GM18907 (cell line): ENCODE measurements at regions not wholly inside any gene's neighbourhood (a gene's known extent, or its start where the extent isn't known, plus 50 kb on each side); places are given as distances from the start of the nearest gene placed in this dataset.

Experiments
- ATAC-seq: cut with Tn5 transposase; IDR thresholded peaks from one replicate; pipeline ENCODE4 v1.9.1; 2021; ENCODE audit warnings: mild to moderate bottlenecking, moderate library complexity; ENCODE audit not compliant: unreplicated experiment

DNA sequence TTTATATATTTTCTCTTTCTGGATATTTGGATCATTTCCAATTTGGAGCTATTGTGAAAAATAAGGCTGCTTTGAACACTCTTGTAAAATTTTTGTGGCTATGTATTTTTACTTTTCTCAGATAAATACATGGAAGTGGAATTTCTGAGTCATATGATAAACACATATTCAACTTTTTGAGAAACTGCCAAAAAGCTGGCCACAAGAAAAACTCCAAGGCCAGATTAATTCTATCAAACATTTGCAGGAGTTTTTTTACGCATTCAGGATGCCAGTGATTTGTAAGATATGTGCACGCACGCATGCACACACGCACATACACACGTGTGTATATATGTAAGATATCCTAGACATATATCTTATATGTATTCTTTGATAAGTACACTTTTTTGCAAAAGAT is 477.5 kb upstream of the SPHKAP start:
- no peak for ATAC-seq

DNA sequence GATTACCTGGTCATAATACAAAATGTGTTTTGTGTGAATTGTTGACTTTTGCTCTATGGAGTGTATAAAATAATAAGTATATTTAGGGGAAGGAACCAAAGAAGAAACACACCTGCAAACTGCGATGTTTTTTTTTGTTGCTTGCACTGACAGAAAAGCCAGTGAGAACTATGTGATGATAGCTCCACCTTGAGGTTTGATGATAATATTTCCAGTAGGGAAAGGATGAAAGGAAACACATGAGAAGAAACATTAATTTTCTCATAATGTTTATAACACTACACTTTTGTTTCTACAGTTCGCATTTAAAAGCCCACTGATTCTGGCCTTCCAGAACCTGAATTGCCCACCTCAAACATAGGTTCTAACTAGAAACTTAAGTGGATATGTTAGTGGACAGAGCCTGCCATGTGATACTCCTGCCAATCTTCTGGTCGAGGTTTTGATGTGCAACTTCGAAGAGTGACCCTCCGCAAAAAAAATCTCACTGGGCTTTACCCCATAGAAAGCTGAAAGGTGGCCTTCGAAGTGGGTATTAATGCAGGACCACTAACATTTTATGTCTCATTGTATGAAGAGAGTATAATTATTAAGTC is 476.4 kb upstream of the SPHKAP start:
- ATAC-seq = peak; percentile 61

DNA sequence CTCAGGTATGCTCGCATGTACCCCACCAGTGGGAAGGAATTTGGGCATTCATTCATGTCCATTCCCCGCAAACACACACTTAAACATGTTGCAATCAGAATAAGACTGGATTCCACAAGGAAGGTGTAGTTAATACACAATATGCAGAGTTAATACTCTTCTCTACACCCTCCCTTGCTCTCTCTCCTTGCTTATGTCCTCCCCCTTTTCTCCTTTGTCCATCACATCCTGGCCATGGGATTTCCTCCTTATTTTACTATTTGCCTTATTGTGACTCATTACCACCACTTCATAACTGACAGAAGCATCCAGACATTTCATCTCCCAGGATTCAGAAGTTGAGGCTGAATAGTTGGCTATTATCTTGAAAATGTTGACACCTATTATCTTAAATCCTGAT is 473.8 kb upstream of the SPHKAP start:
- no peak for ATAC-seq

DNA sequence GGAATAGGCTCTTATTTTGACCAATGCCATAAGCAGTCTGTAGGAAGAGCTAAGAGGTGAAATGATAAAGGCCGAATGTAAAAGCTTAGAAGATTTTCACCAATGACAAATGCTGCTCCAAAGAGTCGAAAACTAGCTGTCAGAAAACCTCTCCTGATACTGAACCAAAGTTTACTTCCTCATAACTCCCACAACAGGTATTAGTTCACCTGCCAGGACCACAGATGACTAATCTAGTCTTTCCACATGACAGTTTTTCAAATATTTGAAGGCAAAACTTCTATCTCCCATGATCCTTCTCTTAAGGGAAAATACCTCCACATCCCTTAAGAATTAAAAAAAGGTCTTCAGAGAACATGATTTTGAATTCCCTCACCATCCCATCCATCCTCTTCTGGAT is 473.2 kb upstream of the SPHKAP start:
- no peak for ATAC-seq

DNA sequence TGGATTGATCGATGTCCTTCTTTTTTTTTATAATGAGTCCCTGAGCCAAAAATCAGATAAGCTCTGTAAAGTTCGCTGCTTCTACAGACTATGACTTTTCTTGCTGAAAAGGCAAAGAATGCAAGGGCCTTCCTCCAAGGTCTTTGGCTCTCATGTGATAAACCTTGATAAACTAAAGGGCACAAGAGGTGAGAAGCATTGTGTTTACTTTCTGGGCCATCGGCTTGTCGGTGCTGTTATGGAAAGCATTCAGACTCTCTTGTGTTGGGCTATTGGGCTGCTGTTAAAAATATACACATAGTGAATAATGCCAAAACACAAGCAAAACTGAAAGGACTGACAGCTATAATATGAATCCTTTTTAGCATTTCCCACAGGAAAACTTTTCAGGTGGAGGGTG is 472.4 kb upstream of the SPHKAP start:
- ATAC-seq = no peak

DNA sequence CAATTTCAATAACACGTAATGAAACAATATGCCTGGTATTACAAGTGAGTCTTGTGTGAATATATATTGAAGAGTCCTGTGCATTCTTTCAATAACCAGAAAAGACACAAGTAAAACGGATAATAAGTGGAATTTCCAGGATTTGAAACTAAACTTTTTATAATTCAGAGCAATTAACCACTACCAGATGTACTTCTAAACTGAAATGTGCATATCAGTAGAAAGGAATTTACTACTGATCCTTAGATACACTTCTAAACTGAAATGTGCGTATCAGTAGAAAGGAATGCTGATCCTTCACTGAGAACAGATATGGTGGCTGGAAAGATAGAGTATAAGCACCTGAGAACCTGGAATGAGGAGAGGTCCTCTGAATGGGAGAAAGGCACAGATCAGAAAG is 470.9 kb upstream of the SPHKAP start:
- no peak for ATAC-seq

DNA sequence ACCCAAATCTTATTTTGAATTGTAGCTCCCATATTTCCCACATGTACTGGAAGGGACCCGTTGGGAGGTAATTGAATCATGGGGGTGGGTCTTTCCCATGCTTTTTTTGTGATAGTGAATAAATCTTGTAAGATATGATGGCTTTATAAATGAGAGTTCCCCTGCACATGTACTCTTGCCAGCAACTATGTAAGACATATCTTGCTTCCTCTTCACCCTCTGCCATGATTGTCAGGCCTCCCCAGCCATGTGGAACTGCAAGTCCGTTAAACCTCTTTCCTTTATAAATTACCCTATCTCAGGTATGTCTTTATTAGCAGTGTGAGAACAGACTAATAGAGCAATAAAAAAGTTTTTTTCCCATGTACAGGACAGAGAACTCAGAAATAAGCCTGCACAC is 468.4 kb upstream of the SPHKAP start:
- no peak for ATAC-seq

DNA sequence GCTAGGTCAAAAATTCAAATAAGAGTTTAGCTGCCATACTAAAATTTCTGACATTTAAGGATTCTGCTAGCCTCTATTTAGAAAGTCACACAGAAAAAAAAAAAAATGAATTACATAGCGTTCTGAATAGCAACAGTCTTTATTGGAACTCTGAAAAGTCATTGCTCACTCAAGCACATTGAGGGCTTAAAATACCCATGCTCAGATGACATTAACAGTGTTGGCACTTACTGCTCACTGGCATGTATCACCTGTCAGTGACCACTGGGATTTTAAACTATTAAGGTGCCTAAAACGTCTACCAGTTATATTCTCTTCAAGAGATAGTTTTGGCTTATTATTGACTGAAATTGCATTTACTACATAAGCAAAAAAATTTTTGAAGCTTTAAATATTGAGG is 468.0 kb upstream of the SPHKAP start:
- ATAC-seq = no peak

DNA sequence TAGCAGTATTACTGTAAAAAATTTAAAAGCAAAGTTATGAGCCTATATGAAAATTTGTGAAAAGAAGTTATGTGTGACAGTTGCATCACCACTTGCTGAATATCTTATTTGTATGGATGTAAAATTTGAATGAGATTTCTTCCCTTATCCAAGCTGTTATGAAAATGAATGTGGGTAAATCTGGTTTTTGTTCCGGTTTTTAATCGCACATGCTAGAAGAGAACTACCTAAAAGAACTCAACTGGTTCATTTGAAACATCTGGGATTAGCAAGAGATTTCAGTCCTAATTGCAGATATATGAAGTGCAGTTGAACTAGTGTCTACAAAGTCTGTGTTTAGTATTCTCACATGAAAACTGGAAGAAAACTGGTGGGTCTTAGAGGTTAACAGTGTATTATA is 467.1 kb upstream of the SPHKAP start:
- ATAC-seq = no peak

DNA sequence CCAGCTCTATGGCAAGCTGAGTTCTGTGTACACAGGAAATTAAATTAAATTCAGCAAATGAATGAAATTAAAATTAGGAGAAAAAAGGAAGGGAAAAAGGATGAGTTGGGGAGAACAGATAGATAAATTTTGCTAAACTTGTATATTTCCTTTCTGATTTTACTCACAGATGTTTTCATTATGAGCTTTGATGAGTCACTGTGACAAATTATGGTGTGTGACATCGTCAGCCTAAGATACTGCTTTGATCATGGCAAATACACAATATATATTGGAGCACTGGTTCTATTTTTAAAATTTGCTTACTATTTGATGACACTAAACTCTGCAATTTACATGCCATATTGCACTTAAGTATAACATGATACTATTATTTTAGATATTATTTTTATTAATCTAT is 464.6 kb upstream of the SPHKAP start:
- no peak for ATAC-seq

DNA sequence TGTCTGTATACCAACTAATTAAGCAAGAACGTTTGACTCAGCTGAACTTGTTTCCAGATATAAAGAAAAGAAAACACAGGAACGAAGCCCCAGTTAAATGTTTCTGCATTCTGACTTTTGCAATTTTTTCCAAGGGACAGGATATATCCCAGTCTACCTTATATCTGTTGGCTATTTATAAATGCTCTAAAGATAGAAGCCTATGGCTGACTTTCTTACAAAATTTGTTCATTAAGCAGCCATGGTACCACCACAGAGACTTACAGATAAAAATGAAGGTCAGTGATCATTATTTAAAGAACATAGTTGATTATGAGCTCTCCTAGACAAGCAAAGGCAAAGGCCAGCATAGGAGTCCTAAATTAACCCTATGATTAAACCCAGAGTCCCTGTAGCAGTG is 462.7 kb upstream of the SPHKAP start:
- ATAC-seq = no peak

DNA sequence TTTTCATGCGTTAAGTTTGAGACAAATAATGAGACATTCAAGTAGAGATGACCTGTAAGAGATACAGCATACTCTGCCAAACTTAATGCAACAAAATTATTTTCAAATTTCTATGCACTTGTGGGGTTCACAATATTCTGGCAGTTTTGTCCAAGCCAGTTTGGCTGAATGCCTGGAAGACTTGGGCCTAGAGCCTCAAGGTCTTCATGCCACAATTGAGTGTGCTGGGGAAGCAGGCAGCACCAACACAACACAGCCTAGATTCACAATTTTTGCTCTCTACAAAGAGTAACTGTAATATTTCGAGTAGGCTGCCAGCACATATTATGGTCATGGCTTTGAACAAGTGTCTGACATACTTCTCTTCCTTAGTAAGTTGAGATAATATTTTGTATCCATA is 461.4 kb upstream of the SPHKAP start:
- no peak for ATAC-seq

DNA sequence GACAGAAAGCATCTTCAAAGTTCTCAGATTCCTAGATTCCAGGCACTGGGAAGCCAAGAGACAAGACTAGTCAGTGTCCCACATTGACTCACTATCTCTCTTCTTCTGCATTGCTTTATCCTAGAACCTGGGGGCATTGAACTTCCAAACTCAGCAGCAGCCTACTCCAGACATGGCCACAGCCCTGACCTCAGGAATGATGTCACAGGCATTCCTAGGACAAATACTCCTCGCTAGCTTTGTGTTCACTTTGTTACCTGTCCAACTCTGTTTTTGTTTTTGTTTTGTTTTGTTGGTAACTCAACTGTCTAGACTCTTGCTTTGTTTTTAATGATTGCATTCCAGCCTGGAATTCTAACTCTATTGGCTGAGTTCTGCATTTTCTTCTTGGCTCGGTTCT is 449.3 kb upstream of the SPHKAP start:
- ATAC-seq = no peak

DNA sequence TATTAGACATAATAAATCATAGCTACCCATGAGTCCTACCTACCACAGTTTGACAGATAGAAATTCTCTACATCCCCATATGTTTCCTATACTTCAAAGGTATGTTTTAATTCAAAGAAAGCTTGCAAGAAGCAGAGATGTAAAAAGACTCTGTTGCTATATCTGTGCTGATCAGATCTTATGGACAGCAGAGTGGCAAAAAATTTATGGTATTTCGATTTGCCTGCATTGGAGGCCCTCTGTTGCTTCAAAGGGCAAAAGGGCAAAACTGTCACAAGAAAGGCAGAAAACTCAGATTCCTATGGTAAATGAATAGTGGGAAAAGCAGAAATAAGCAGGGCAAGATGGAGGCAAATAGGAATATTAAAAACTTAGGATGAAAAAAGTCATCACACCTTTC is 447.8 kb upstream of the SPHKAP start:
- no peak for ATAC-seq

DNA sequence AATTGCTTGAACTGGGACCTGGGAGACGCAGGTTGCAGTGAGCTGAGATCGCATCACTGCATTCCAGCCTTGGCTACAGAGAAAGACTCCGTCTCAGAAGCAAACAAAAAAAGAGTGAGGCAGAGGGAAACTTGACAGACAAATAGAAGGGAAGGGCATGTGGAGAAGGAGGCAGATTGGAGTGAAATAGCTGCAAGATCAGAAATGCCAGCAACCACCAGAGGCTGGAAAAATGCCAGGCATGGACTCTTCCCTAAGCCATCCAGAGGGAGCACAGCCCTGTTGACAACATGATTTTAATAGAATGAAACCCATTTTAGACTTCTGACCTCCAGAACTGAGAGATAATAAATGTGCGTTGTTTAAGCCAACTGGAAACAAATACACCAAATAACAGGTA is 447.2 kb upstream of the SPHKAP start:
- ATAC-seq = no peak

DNA sequence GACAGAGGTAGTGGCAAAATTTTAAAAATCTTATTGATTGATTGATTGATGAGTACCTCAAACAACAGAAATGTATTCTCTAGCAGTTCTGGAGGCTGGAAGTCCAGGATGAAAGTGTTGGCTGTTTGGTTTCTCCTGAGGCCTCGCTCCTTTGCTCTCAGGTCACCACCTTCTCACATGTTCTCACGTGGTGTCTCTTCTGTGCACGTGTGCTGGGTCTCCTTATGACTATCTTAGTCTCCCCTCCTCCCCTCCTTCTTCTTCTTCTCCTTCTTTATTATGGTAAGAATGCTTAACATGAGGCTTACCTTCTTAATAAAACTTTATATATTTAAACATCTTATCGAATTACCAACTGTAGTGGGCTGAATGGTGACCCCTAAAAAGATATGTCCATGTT is 446.0 kb upstream of the SPHKAP start:
- no peak for ATAC-seq

DNA sequence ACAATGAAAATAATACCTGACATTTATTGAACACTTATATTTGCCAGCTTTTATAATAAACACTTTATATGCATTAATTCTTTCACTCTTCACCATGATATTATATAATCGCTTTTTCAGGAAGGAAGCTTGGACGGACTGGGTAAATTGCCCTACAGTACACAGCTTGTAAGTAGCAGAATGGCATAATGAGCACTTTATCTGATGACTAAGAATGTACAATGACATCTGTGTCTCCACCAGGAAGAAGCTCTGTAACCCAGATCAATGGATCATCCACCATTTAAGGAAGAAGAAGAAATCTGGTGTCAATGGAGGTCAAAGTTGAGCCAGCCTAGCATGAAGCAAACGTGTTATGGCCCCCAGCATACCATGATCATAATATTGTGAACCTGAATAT is 444.0 kb upstream of the SPHKAP start:
- ATAC-seq = no peak

DNA sequence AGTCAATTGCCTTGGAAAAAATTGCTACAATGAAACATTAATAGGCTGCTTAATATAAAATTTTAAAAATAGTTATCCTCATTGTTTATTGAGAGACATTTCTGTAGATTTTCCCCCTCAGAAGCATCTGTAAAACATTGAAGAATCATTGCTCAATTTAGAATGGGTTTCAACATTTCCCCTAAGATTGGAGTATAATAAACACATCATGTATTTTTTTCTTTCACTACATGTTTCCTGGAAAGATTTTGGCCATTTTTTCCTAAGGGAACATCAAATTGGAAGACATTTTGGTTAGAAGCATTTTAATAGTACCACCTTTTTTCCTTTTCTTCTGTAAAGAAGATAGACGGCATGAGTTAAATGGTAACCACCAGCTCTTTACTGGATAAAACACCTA is 443.2 kb upstream of the SPHKAP start:
- no peak for ATAC-seq

DNA sequence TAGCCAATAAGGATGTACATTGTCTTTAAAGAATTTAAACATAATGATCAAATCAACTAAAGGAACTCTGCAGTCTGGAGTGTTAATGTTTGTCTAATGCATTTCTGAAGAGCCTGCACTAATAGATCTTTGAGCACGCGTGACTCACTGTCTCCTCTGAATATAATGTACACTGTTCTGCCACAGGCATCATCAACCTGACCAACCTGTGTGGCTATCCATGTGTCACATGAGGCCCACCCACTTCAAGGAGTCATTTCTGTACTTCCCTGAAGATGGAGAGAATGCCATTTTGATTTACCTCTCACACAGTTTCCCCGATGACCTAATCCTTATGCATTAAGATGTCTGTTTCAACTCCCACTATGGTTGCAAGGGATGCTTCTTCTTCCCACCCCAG is 434.0 kb upstream of the SPHKAP start:
- ATAC-seq = no peak

DNA sequence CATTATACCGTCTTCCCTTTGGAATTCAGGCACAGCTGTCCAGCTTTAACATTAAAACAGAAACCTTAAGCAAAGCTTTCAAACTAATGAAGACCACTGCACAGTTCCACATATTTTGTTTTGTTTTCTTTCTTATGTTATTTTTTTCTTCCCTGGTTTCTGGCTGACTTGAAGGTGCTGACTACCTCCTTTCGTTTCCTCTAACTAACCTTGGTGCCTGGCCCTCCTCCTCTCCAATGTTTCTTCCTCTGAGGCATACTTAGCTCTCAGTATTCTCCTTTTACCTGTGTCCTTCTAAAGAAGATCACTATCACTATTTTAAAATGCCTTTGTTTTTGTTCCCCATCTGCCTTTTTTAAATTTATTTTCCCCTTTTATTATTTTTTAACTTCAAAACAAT is 433.3 kb upstream of the SPHKAP start:
- no peak for ATAC-seq

DNA sequence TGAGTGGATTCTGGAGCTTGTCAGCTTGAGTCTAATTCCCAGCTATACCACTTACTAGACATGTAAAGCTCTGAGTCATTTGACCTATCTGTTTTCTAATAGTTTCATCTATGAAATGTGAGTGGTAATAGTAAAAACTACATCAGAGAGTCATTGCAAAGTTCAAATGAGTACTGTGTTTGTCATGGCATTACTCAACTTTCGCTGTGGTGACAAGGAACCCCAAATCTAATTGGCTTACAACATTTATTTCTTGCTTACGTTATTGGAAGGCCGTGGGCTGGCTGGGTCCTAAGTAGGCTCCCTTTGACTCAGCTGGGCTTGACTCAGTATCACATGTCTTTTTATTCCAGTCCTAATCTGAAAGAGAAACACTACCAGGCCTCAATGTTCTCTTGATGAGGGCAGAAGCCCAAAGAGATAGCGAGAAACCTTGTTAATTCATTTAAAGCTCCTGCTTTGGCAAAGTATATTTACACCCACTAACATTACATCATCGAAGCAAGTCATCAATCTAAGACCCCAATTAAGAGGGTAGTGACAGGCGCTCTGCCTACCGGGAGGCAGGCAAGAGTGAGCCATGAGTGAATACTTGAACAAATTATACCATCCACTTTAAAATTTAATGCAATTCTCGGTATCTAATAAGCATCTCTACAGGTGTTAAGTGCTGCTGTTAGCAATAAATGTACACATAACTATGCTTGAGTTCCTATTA is 431.8 kb upstream of the SPHKAP start:
- no peak for ATAC-seq

DNA sequence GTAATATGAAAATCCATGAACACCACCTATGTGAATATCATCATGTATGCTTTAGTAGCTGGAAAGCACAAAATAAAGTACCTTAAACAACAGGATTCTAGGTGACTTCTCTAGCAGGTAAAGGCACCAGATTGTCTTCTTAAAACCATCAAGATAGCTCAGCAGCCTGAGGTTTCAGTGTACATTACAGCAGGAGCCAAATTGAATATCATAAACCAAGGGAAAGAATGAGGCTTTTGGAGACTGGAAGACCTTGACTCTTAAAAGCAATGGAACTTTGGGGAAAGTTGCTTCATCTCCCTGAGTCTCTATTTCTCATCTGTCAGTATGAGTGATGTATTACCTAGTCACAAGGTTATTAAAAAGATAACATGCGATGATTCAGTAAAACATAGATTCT is 429.7 kb upstream of the SPHKAP start:
- no peak for ATAC-seq

DNA sequence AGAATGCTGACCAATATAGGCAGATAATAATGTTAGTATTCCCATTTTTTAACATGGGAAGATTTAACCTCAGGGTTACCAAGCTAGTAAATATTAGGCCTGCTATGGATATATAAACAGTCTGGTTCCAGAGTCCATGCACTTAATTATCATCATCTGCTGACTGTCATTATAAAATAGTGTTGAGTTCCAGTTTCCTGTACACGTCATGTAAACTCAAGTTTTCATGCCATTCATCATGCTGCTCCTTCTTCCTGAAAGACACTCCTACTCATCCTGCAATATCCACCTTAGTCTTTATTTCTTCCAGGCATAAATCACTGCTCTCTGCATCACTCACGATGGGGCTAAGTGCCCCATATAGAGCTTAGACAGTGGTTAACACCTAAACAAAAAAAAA is 420.8 kb upstream of the SPHKAP start:
- ATAC-seq = no peak
